Psoas muscle (tissue), 7 donors: ENCODE measurements at regions not wholly inside any gene's neighbourhood (a gene's known extent, or its start where the extent isn't known, plus 50 kb on each side); places are given as distances from the start of the nearest gene placed in this dataset.

Source experiments
- ATAC-seq, 4 donors: fragments of 200-7000 bp; cut with Tn5 transposase; one replicate each; pipeline ENCODE4 v1.9.1; 2020; ENCODE audit warnings: moderate library complexity in 3 of 4, mild to moderate bottlenecking in 2 of 4
- DNase-seq, 2 donors: peaks; one replicate each; pipeline ENCODE4 v3.0.0-alpha.2; 2020
- H3K27ac ChIP-seq: fragments of 200-600 bp; one replicate; pipeline ENCODE4 v1.8.0; 2022
- H3K27me3 ChIP-seq, 3 donors: fragments of 200-600 bp in 1 of 3; one replicate each; pipeline versions ENCODE4 v1.6.1 to v1.8.0; 2013 to 2022; ENCODE audit warnings: low read length in 2 of 3, mild to moderate bottlenecking in 2 of 3, moderate library complexity in 1 of 3; ENCODE audit not compliant: insufficient read depth in 3 of 3
- H3K36me3 ChIP-seq, 2 donors: fragments of 200-600 bp in 1 of 2; one replicate each; pipeline versions ENCODE4 v1.6.1 to v1.8.0; 2013 to 2022; ENCODE audit warnings: low read depth in 1 of 2, mild to moderate bottlenecking in 1 of 2, moderate library complexity in 1 of 2; ENCODE audit not compliant: insufficient read depth in 1 of 2
- H3K4me1 ChIP-seq: fragments of 200-600 bp; one replicate; pipeline ENCODE4 v1.8.0; 2022
- H3K4me3 ChIP-seq: fragments of 200-600 bp; one replicate; pipeline ENCODE4 v1.8.0; 2022; ENCODE audit warnings: mild to moderate bottlenecking
- H3K9me3 ChIP-seq: fragments of 200-600 bp; one replicate; pipeline ENCODE4 v1.8.0; 2022
- WGBS, 3 donors: extraction: QIAGEN DNeasy Blood & Tissue Kit; methylation state at CpG; one replicate each; pipeline versions ENCODE4 v1.1.6 to v1.1.7; 2013; 5-methylcytosine and 5-hydroxymethylcytosine counted together
- intact Hi-C, 2 donors: fragments of 100-400 bp; cut with DNase I; formaldehyde crosslinking; loops; one replicate each; pipeline versions ENCODE4 v1.11.0 to v1.14.2; 2022
- TF ChIP-seq, protein P1 (sequence below): fragments of 200-600 bp; IDR thresholded peaks from one replicate; pipeline ENCODE4 v1.8.0; 2022; ENCODE audit warnings: antibody characterized with exemption
- donor health status: healthy with polysubstance abuse.
- donor health status: DM: no; HTN: no; CAD: no; lungs with moderate emphysema.
- donor health status: Bipolar disorder and iron deficiency.
- donor health status: healthy.
- donor health status: DM: yes; HTN: yes; CAD: no.
- donor health status: DM: no; HTN: no; CAD: no.
- donor health status: DM: yes; HTN: yes; CAD: no.

DNA sequence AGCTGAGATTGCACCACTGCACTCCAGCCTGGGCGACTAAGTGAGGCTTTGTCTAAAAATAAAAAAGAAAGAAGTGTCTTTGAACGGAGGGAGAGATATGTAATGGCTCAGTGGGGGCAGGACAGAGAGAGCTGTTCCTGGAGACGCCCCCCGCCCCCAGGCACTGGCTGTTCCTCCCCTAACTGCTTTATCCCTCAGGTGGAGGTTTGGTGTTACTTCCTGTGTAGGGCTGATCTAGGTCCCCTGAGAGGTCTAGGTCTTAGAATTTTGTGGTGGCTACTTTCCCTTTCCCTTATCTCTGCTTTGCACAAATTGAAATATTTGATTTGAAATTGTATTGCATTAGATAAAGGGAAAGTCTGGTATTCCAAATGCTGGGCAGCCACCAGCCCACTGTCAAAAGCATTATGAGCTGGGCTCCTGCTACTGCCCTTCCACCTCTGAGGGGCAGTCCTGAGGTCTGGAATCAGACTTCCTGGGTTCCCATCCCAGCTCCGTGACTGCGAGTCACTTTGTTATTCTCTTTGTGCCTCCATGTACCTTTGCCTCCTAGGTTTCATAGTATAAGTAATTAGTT lies 134.8 kb upstream of the KIF26B start:
- no peaks in the 10 kb centered on the region for H3K27me3 ChIP-seq
- peaks cover 4% of the 10 kb centered on the region for H3K4me1 ChIP-seq
- DNase-seq (no peak), ATAC-seq (no peak)
- H3K36me3 ChIP-seq, result no peaks in the 10 kb centered on the region
- H3K27ac ChIP-seq, result no peak overlapping the region
- H3K4me3 ChIP-seq, result no peak overlapping the region
- intact Hi-C loops, result no loop called here
- no peaks in the 10 kb centered on the region for H3K9me3 ChIP-seq
- TF ChIP-seq, protein P1, sequence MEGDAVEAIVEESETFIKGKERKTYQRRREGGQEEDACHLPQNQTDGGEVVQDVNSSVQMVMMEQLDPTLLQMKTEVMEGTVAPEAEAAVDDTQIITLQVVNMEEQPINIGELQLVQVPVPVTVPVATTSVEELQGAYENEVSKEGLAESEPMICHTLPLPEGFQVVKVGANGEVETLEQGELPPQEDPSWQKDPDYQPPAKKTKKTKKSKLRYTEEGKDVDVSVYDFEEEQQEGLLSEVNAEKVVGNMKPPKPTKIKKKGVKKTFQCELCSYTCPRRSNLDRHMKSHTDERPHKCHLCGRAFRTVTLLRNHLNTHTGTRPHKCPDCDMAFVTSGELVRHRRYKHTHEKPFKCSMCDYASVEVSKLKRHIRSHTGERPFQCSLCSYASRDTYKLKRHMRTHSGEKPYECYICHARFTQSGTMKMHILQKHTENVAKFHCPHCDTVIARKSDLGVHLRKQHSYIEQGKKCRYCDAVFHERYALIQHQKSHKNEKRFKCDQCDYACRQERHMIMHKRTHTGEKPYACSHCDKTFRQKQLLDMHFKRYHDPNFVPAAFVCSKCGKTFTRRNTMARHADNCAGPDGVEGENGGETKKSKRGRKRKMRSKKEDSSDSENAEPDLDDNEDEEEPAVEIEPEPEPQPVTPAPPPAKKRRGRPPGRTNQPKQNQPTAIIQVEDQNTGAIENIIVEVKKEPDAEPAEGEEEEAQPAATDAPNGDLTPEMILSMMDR, result no peak
- WGBS, 3 donors, result 79 to 87% (median 82%) methylated on average over 6 of the region's 6 CpGs

DNA sequence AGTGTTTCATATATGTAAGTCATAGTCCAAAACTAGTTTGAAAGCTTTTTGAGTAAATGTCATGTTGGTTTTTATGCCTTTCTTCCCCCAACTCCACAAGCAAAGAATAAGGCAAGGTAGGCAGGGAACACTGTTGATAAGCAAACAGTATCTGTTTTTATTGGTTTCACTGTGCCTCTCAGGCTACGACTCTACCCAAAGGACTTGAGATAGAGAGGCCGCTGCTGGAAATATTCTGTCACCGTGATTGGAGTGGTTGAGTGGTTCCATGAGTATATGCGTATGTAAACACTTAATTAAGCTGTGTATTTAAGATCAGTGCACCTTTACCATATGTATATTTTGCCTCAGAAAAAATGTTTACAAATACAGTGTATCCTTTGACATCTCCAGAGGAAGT lies 138.1 kb upstream of the KIF26B start:
- H3K4me3 ChIP-seq, result no peak overlapping the region
- no peaks in the 10 kb centered on the region for H3K36me3 ChIP-seq
- no peak overlapping the region for H3K27ac ChIP-seq
- ATAC-seq (no peak), DNase-seq (no peak)
- 92 to 96% (median 96%) methylated on average over 4 of the region's 4 CpGs for WGBS, 3 donors
- H3K27me3 ChIP-seq, result no peaks in the 10 kb centered on the region
- intact Hi-C loops, result no loop called here
- H3K4me1 ChIP-seq, result peaks cover 4% of the 10 kb centered on the region
- H3K9me3 ChIP-seq, result no peaks in the 10 kb centered on the region
- TF ChIP-seq, protein P1, result no peak

DNA sequence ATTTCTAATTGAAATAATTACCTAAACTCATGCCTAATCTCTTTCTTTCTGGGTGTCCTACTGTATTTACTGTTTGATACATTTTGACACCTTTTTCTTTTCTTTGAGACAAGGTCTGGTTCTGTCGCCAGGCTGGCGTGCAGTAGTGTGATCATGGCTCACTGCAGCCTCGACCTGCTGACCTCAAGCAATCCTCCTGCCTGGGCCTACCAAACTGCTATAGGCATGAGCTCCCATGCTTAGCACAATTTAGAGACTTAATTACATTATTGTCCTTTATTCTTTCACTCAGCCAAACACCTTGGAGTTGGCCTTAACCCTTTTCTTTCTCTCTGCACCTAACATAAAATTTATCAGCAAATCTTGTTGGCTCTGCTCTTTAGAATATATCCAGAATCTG lies 139.8 kb upstream of the KIF26B start:
- no peaks in the 10 kb centered on the region for H3K9me3 ChIP-seq
- DNase-seq (no peak), ATAC-seq (no peak)
- H3K4me3 ChIP-seq, result no peak overlapping the region
- H3K36me3 ChIP-seq, result no peaks in the 10 kb centered on the region
- H3K27ac ChIP-seq, result no peak overlapping the region
- peaks cover 5% of the 10 kb centered on the region for H3K4me1 ChIP-seq
- whole genome bisulfite sequencing, 3 donors, result 82 to 87% (median 86%) methylated on average over 3 of the region's 3 CpGs
- TF ChIP-seq, protein P1, result no peak
- intact Hi-C loops, result no loop called here
- H3K27me3 ChIP-seq, result no peaks in the 10 kb centered on the region

DNA sequence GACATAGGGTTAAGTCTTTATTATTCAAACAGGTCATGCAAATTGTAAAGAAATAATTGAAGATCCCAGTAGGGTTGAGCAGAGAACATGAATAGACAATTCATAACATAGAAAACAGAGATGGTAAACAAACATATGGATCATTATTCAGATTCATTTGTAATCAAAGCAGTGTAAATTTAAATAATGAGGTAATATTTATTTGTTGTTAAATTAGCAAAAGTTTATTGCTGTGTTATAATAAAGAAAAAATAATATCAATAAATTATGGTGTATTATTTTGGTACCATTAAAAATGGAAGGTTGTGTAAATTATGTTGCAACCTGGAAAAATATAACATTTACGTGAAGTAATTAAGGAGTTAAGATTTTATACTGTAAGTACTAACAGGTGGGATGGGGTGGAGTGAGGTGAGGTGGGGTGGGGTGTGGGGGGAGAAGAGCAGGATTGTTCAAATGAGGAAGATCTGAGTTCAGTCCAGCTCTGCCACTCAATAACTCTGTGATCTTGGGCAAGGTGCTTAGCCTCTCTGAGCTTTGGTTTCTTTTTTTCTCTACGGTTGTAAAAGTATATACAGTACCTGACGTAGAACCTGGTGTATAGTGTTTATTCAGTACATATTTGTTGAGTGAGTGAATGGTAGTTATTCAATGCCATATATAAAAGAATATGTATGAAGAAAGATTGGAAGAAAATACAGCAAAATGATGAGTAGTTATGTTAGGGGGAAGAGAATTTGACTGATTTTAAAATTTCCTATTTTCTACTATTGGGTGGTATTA lies 140.3 kb upstream of the KIF26B start:
- H3K4me3 ChIP-seq, result no peak overlapping the region
- H3K36me3 ChIP-seq, result no peaks in the 10 kb centered on the region
- 95 to 96% (median 96%) methylated on average over 3 of the region's 3 CpGs for WGBS, 3 donors
- no peaks in the 10 kb centered on the region for H3K27me3 ChIP-seq
- H3K27ac ChIP-seq, result no peak overlapping the region
- intact Hi-C loops, result no loop called here
- DNase-seq, result no peak
- H3K9me3 ChIP-seq, result no peaks in the 10 kb centered on the region
- no peak for ATAC-seq
- H3K4me1 ChIP-seq, result peaks cover 7% of the 10 kb centered on the region
- TF ChIP-seq, protein P1, result no peak
